Natural killer cell (primary cell): ENCODE measurements at regions not wholly inside any gene's neighbourhood (a gene's known extent, or its start where the extent isn't known, plus 50 kb on each side); places are given as distances from the start of the nearest gene placed in this dataset.

Experiments used
- ATAC-seq, 3 donors: fragments of 150-1000 bp in 2 of 3; fragments of 200-7000 bp in 1 of 3; cut with Tn5 transposase; 1 replicate in 1 of 3; 2 replicates in 2 of 3; pipeline ENCODE4 v1.10.0; 2021; ENCODE audit warnings: mild to moderate bottlenecking in 2 of 3, moderate library complexity in 2 of 3
- DNase-seq, 2 donors: peaks; one replicate each; pipeline versions ENCODE4 v3.0.0 to v3.0.0-alpha.2; 2013 to 2021; ENCODE audit warnings: mixed read lengths in 1 of 2
- H3K27ac ChIP-seq: one replicate; pipeline ENCODE4 v1.5.1; 2013; ENCODE audit warnings: mild to moderate bottlenecking, low read length
- H3K27me3 ChIP-seq: one replicate; pipeline ENCODE4 v1.6.1; 2013; ENCODE audit warnings: low read length; ENCODE audit not compliant: control insufficient read depth, insufficient read depth
- H3K36me3 ChIP-seq: one replicate; pipeline ENCODE4 v1.6.1; 2013; ENCODE audit warnings: low read length; ENCODE audit not compliant: control insufficient read depth, insufficient read depth
- H3K4me1 ChIP-seq: one replicate; pipeline ENCODE4 v1.6.1; 2013; ENCODE audit warnings: low read length; ENCODE audit not compliant: control insufficient read depth, insufficient read depth
- H3K4me3 ChIP-seq: one replicate; pipeline ENCODE4 v1.5.1; 2013; ENCODE audit warnings: low read length
- H3K9me3 ChIP-seq: one replicate; pipeline ENCODE4 v1.6.1; 2013; ENCODE audit warnings: low read length; ENCODE audit not compliant: control insufficient read depth, insufficient read depth
- H3K27ac Mint-ChIP-seq, 2 donors: one replicate each; pipeline ENCODE4 v1.8.0; 2022; ENCODE audit warnings: mild to moderate bottlenecking in 2 of 2, mixed read lengths in 2 of 2, moderate library complexity in 1 of 2
- H3K27me3 Mint-ChIP-seq, 2 donors: one replicate each; pipeline ENCODE4 v1.8.0; 2022; ENCODE audit warnings: low read depth in 2 of 2, mixed read lengths in 2 of 2
- H3K36me3 Mint-ChIP-seq: one replicate; pipeline ENCODE4 v1.8.0; 2022; ENCODE audit warnings: mixed read lengths
- H3K4me1 Mint-ChIP-seq, 2 donors: one replicate each; pipeline ENCODE4 v1.8.0; 2022; ENCODE audit warnings: mixed read lengths in 2 of 2
- H3K4me3 Mint-ChIP-seq: one replicate; pipeline ENCODE4 v1.8.0; 2022; ENCODE audit warnings: mild to moderate bottlenecking, moderate library complexity, mixed read lengths
- H3K9me3 Mint-ChIP-seq, 2 donors: one replicate each; pipeline ENCODE4 v1.8.0; 2022; ENCODE audit warnings: mixed read lengths in 2 of 2
- CTCF ChIP-seq: fragments of 200-600 bp; IDR thresholded peaks from one replicate; pipeline ENCODE4 v1.8.0; 2022; ENCODE audit warnings: antibody characterized with exemption
- WGBS: methylation state at CpG from one replicate; pipeline ENCODE4 v1.1.7; 2013; ENCODE audit warnings: missing lambda C conversion rate; ENCODE audit not compliant: insufficient coverage; 5-methylcytosine and 5-hydroxymethylcytosine counted together
- intact Hi-C: fragments of 100-400 bp; cut with micrococcal nuclease; formaldehyde crosslinking; loops from one replicate; pipeline ENCODE4 v1.14.2; 2022

- Histone ChIP-seq H3K4me3 (no peak overlapping the region), H3K27ac (no peak overlapping the region), H3K9me3 (no peaks in the 10 kb centered on the region), H3K27me3 (no peaks in the 10 kb centered on the region), H3K36me3 (no peaks in the 10 kb centered on the region), H3K4me1 (no peaks in the 10 kb centered on the region)
- Mint-ChIP-seq H3K36me3 (no peaks in the 10 kb centered on the region), H3K9me3 (no peaks in the 10 kb centered on the region), H3K27me3 (peaks cover 0 to 8% of the 10 kb centered on the region in 2 donors), H3K27ac (no peak overlapping the region), H3K4me1 (no peaks in the 10 kb centered on the region), H3K4me3 (no peak overlapping the region)
- no peak for ATAC-seq
- TF ChIP-seq CTCF, result no peak
- WGBS, result 95% methylated on average over 5 of the region's 5 CpGs
- intact Hi-C loops, result no loop called here
- DNase-seq, result no peak
Measured at GRCh38 chr10:47092831-47093230, 181.6 kb downstream of the PTPN20 start.

- no peaks in the 10 kb centered on the region for H3K36me3 ChIP-seq
- H3K27me3 ChIP-seq, result no peaks in the 10 kb centered on the region
- DNase-seq (no peak), ATAC-seq (no peak)
- Mint-ChIP-seq H3K4me1 (no peaks in the 10 kb centered on the region), H3K27ac (no peak overlapping the region), H3K4me3 (no peak overlapping the region), H3K36me3 (no peaks in the 10 kb centered on the region), H3K27me3 (peaks cover 0 to 8% of the 10 kb centered on the region in 2 donors), H3K9me3 (no peaks in the 10 kb centered on the region)
- TF ChIP-seq CTCF, result no peak
- no peak overlapping the region for H3K27ac ChIP-seq
- no peak overlapping the region for H3K4me3 ChIP-seq
- 47% methylated on average over 9 of the region's 9 CpGs for WGBS
- no peaks in the 10 kb centered on the region for H3K4me1 ChIP-seq
- no peaks in the 10 kb centered on the region for H3K9me3 ChIP-seq
- intact Hi-C loops, result no loop called here
Measured at GRCh38 chr10:47094126-47094525, 182.9 kb downstream of the PTPN20 start.

GRCh38 chr10:47094636-47095035 lies 183.4 kb downstream of the PTPN20 start:
- no peaks in the 10 kb centered on the region for H3K36me3 Mint-ChIP-seq
- H3K4me3 Mint-ChIP-seq, result no peak overlapping the region
- Histone ChIP-seq H3K4me3 (no peak overlapping the region), H3K27me3 (no peaks in the 10 kb centered on the region), H3K36me3 (no peaks in the 10 kb centered on the region), H3K9me3 (no peaks in the 10 kb centered on the region), H3K27ac (no peak overlapping the region), H3K4me1 (no peaks in the 10 kb centered on the region)
- H3K27ac Mint-ChIP-seq, result no peak overlapping the region
- H3K9me3 Mint-ChIP-seq, result no peaks in the 10 kb centered on the region
- 81% methylated on average over 8 of the region's 10 CpGs for WGBS
- intact Hi-C loops, result no loop called here
- H3K27me3 Mint-ChIP-seq, result peaks cover 0 to 8% of the 10 kb centered on the region in 2 donors
- H3K4me1 Mint-ChIP-seq, result no peaks in the 10 kb centered on the region
- DNase-seq, result no peak
- no peak for TF ChIP-seq CTCF
- ATAC-seq, result no peak

GRCh38 chr10:47095211-47095610 lies 184.0 kb downstream of the PTPN20 start:
- no peak for DNase-seq
- Histone ChIP-seq H3K36me3 (no peaks in the 10 kb centered on the region), H3K9me3 (no peaks in the 10 kb centered on the region), H3K27me3 (no peaks in the 10 kb centered on the region), H3K4me1 (no peaks in the 10 kb centered on the region), H3K27ac (no peak overlapping the region), H3K4me3 (no peak overlapping the region)
- no peak overlapping the region for H3K27ac Mint-ChIP-seq
- H3K9me3 Mint-ChIP-seq, result no peaks in the 10 kb centered on the region
- TF ChIP-seq CTCF, result no peak
- ATAC-seq, result no peak
- no peak overlapping the region for H3K4me3 Mint-ChIP-seq
- 95% methylated on average over 12 of the region's 12 CpGs for WGBS
- no peaks in the 10 kb centered on the region for H3K4me1 Mint-ChIP-seq
- H3K27me3 Mint-ChIP-seq, result peaks cover 0 to 8% of the 10 kb centered on the region in 2 donors
- H3K36me3 Mint-ChIP-seq, result no peaks in the 10 kb centered on the region
- intact Hi-C loops, result no loop called here
